GM12872 (cell line): ENCODE measurements at regions not wholly inside any gene's neighbourhood (a gene's known extent, or its start where the extent isn't known, plus 50 kb on each side); places are given as distances from the start of the nearest gene placed in this dataset.

Experiments
- CTCF ChIP-seq: IDR thresholded peaks from 3 replicates; pipeline ENCODE4 v1.5.1; 2011; ENCODE audit warnings: low read depth, mild to moderate bottlenecking, low read length, moderate library complexity; ENCODE audit not compliant: insufficient read depth

GRCh38 chr9:24488896-24489295 lies 56.8 kb downstream of the IZUMO3 start:
- TF ChIP-seq CTCF: no peak

- TF ChIP-seq CTCF: no peak
Measured at GRCh38 chr9:24487946-24488345, 57.8 kb downstream of the IZUMO3 start.

GRCh38 chr9:24487250-24487861 lies 58.3 kb downstream of the IZUMO3 start:
- TF ChIP-seq CTCF: no peak

- TF ChIP-seq CTCF: no peak
Measured at GRCh38 chr9:24479361-24480059, 66.2 kb downstream of the IZUMO3 start.

GRCh38 chr9:24464319-24464951 lies 81.3 kb downstream of the IZUMO3 start:
- no peak for TF ChIP-seq CTCF

GRCh38 chr9:24462951-24463350 lies 82.7 kb downstream of the IZUMO3 start:
- no peak for TF ChIP-seq CTCF

- TF ChIP-seq CTCF: no peak
Measured at GRCh38 chr9:24460781-24461180, 84.9 kb downstream of the IZUMO3 start.
